SJCRH30 (cell line): ENCODE measurements at regions not wholly inside any gene's neighbourhood (a gene's known extent, or its start where the extent isn't known, plus 50 kb on each side); places are given as distances from the start of the nearest gene placed in this dataset.

ENCODE experiments used
- DNase-seq, 2 experiments: peaks; one replicate each; pipeline ENCODE4 v3.0.0-alpha.2; 2015 to 2020
- H3K27ac ChIP-seq: fragments of 250-450 bp; sonication (Bioruptor Pico); 2 replicates; pipeline ENCODE4 v1.5.1; 2020; ENCODE audit warnings: mild to moderate bottlenecking, moderate library complexity
- H3K27me3 ChIP-seq: fragments of 250-450 bp; sonication (Bioruptor Pico); 2 replicates; pipeline ENCODE4 v1.5.1; 2020; ENCODE audit warnings: mild to moderate bottlenecking, moderate library complexity
- H3K36me3 ChIP-seq: fragments of 250-450 bp; sonication (Bioruptor Pico); 2 replicates; pipeline ENCODE4 v1.5.1; 2020; ENCODE audit warnings: mild to moderate bottlenecking, moderate library complexity
- H3K4me1 ChIP-seq: fragments of 250-450 bp; sonication (Bioruptor Pico); 2 replicates; pipeline ENCODE4 v1.5.1; 2020; ENCODE audit warnings: mild to moderate bottlenecking, moderate library complexity
- H3K4me3 ChIP-seq: fragments of 250-450 bp; sonication (Bioruptor Pico); 2 replicates; pipeline ENCODE4 v1.5.1; 2020; ENCODE audit warnings: mild to moderate bottlenecking, moderate library complexity
- H3K9me3 ChIP-seq: fragments of 250-450 bp; sonication (Bioruptor Pico); replicated peaks from 2 replicates; pipeline ENCODE4 v1.5.1; 2020; ENCODE audit warnings: mild to moderate bottlenecking, moderate library complexity

DNA sequence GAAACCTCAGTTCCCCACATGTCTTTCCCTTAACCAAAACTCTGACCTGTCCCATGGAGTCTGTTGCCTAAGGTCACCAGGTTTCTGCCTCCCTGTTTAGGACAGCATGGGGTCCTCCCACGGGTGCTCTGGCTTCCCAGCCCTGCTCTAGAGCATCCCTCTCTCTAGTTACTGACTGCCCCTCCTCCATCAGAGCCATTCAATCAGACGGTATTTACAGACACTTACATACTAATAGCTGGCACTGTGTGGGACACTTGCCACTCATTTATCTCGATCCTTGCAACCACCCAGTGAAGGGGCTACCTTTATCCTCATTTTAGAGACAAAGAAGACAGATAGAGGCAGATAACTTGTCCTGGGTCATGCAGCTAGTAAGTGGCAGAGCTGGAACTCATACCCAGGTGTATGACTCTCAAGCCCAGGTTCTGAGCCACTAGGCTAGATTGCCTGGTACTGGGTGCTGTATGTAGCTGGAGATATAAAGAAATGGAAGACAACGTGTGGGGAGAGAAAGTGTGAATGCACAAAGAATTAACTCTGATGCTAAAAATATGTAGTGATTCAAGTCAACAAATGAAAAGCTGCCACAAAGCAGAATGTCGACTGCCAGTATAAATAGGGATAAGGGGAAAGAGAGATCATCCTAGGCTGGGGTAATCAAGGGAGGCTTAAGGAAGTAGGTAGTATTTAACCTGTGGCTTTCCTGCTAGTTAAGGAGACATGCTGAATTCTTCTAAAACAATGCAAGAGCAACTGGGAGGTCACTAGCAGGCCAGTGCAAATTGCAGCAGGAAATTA lies 52.5 kb upstream of the PDE8B start:
- Histone ChIP-seq H3K4me1 (no peaks in the 10 kb centered on the region), H3K4me3 (no peak overlapping the region), H3K36me3 (no peaks in the 10 kb centered on the region), H3K27ac (no peak overlapping the region), H3K9me3 (no peaks in the 10 kb centered on the region), H3K27me3 (no peaks in the 10 kb centered on the region)
- no peak for DNase-seq

DNA sequence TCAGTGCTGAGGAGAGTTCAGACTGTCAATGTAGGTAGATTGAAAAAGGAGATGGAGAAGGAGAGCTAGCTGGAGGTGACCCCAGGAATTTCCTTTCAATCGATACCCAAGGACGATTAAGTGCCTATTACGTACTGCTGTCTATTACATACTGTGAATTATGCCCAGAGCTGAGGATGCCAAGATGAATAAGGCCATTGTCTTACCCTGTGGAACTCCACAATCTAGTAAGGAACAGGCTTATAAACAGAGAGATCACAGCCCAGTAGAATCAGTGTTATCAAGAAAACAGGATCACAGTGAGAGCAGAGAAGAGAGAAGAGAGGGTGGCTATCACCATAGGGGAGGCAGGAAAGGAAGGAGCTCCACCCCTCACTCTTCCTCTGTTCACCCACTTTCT lies 54.1 kb upstream of the PDE8B start:
- Histone ChIP-seq H3K4me3 (no peak overlapping the region), H3K4me1 (no peaks in the 10 kb centered on the region), H3K36me3 (no peaks in the 10 kb centered on the region), H3K27me3 (no peaks in the 10 kb centered on the region), H3K9me3 (no peaks in the 10 kb centered on the region), H3K27ac (no peak overlapping the region)
- no peak for DNase-seq

DNA sequence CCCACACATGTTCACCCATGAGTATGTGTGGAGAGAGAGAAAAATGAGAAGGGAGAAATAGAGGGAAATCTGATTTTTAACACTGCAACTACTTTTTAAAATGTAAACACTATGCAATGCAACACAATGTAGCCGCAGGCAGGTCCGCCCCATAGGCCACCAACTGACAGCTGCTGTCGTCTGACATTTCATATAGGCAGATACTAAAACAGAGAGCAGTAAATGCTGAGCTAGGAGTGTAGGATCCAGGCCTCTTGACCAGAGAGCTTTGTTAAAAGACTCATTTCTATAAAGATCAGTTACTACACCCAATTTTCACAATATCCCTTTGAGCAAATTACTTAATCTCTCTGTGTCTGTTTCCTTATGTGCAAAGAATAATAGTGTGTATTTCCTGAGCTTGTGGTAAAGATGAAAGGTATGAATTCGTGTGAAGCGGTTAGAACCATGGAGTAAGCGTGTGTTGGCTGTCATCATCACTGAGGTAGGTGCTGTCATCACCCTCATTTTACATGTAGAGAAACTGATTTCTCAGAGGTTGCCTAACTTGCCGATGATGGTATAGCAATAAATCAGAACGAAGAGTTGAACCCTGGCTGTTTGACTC lies 55.2 kb upstream of the PDE8B start:
- Histone ChIP-seq H3K4me1 (no peaks in the 10 kb centered on the region), H3K4me3 (no peak overlapping the region), H3K36me3 (no peaks in the 10 kb centered on the region), H3K27ac (no peak overlapping the region), H3K9me3 (no peaks in the 10 kb centered on the region), H3K27me3 (no peaks in the 10 kb centered on the region)
- DNase-seq, result peak in 1 of 2 experiments; percentile 11

DNA sequence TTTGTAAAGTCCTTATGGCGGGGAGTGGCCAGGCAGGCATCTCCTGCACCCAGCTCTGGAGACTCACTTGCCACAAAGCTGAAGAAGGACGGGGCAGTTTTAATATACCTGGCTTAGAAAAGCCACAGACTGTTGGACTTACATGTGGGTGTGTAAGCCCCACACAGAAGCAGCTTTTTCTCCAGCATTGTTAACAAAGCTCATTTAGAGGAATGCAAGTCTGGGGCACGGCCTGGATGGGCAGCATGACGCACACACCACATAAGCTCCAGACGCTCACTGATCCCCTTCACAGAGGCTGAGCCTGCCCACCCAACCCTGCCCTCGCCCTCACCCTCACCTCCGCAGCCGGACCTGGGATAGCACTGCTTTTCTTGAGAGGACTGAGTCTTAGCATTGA lies 58.0 kb upstream of the PDE8B start:
- Histone ChIP-seq H3K27ac (no peak overlapping the region), H3K4me3 (no peak overlapping the region), H3K36me3 (no peaks in the 10 kb centered on the region), H3K9me3 (no peaks in the 10 kb centered on the region), H3K4me1 (no peaks in the 10 kb centered on the region), H3K27me3 (no peaks in the 10 kb centered on the region)
- no peak for DNase-seq

DNA sequence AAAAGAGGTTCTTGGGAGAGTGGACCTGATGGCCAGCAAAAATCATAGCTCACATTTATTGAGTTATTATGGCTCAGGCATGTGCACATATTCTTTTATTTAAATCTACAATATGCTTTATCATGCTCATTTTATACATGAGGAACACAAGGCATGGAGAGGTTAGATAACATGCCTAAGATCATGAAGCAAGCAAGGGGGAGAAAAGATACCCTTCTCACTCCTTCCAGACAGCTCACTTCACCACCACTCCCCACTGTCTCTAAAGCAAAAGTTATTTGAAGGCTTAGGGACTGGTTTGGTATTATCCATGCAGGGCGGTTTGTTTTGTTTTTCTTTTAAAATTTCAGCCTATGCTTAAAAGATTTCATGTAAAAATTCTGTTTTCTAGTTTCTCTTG lies 59.0 kb upstream of the PDE8B start:
- DNase-seq, result no peak
- H3K36me3 ChIP-seq, result no peaks in the 10 kb centered on the region

DNA sequence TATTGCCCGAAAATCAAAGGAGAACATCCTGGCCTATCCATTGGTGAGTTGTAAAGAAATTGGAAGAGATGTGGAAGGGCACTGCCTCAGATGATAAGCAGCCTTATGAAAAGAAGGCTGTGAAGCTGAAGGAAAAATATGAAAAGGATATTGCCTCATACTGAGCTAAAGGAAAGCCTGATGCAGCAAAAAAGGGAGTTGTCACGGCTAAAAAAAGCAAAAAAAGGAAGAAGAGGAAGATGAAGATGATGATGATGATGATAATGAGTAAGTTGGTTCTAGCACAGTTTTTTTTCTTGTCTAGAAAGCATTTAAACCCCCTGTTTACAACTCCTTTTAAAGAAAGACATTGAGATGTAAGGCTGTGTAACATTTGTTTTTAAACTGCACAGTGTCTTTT lies 59.8 kb upstream of the ZBED3 start:
- no peaks in the 10 kb centered on the region for H3K27me3 ChIP-seq
- no peaks in the 10 kb centered on the region for H3K36me3 ChIP-seq
- DNase-seq, result no peak
- H3K9me3 ChIP-seq, result no peaks in the 10 kb centered on the region
- no peak overlapping the region for H3K4me3 ChIP-seq
- H3K27ac ChIP-seq, result no peak overlapping the region
- no peaks in the 10 kb centered on the region; the same call in 1 of the 2 replicates for H3K4me1 ChIP-seq

More for the DNA sequence above, 59.0 kb upstream of the PDE8B start:
- no peaks in the 10 kb centered on the region for H3K4me1 ChIP-seq
- H3K9me3 ChIP-seq, result no peaks in the 10 kb centered on the region
- no peak overlapping the region for H3K27ac ChIP-seq
- H3K27me3 ChIP-seq, result no peaks in the 10 kb centered on the region
- H3K4me3 ChIP-seq, result no peak overlapping the region

DNA sequence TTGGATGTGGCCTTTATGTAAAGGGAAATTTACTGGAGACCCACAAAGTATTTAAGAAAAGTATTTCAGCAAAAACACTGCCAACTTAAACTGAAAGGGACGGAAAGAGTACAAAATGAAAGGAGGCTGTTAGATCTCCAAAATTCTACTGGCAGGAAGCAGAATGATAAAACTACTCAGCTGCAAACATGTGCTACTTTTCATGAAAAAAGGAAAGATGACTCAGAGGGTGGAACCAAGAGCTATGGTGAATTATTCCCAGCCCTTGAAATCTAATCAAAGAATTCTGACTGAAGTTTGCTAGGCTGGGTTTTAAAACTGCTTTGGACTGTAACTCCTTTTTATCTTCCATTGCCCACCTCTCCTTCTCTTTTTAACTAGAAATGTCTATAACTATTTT lies 58.6 kb upstream of the ZBED3 start:
- H3K27ac ChIP-seq, result no peak overlapping the region
- H3K4me3 ChIP-seq, result no peak overlapping the region
- no peaks in the 10 kb centered on the region; the same call in 1 of the 2 replicates for H3K4me1 ChIP-seq
- no peaks in the 10 kb centered on the region for H3K36me3 ChIP-seq
- peak in 1 of 2 experiments; percentile 9 for DNase-seq
- H3K9me3 ChIP-seq, result no peaks in the 10 kb centered on the region
- H3K27me3 ChIP-seq, result no peaks in the 10 kb centered on the region

DNA sequence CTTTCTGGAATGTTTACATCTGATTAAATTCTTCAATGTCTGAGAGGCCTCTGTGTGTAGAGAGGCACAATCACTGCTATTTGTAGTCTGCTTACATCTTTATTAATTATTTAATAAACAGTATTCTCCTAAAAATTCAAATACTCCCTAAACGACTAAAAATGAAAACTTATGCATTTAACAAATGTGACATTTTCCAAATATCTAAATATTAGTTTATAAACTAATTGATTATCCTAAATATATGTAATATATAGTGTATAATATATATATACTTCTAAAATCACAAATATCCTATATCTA lies 57.7 kb upstream of the ZBED3 start:
- no peak overlapping the region for H3K4me3 ChIP-seq
- no peaks in the 10 kb centered on the region for H3K27me3 ChIP-seq
- H3K36me3 ChIP-seq, result no peaks in the 10 kb centered on the region
- H3K9me3 ChIP-seq, result no peaks in the 10 kb centered on the region
- DNase-seq, result no peak
- no peaks in the 10 kb centered on the region; the same call in 1 of the 2 replicates for H3K4me1 ChIP-seq
- no peak overlapping the region for H3K27ac ChIP-seq

DNA sequence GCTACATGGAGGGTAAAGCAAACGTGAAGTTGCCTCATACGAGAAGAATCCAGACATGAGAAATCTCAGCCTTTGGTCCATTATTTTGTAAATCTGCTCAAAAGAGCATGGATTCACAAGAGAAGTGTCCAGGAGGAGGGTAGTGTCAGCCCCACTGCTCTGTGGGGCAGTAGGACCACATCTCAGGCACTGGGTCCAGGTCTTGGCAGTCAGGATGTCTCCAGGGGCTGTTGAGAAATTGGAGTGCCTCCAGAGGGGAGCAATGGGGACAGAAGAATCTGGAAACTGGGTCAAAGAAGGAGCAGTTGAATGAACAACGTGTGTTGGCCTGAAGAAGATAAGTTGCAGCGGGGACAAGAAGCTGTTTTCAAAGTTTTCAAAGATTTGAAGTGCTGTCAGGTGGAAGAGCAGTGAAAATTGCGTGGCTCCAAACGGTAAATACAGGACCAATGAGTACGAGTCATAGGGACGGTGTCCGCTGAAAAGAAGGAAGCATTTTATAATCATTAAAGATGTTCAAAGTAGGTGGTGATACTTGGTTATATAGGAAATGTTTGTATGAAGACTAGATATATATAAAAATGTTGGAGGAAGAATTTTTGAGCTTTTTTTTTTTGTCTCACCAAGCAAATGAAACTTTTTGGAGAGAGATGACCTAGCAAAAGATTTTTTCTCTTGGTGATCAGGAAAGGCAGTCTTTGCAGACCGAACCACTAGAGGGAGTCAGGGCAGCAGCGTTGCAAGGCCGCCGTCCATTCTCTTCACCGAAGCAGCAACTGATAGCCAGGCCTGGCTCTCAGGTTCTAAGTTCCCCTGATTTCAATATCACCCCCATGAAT lies 57.1 kb upstream of the ZBED3 start:
- peak; percentile 67 to 82 for DNase-seq
- no peaks in the 10 kb centered on the region for H3K27me3 ChIP-seq

DNA sequence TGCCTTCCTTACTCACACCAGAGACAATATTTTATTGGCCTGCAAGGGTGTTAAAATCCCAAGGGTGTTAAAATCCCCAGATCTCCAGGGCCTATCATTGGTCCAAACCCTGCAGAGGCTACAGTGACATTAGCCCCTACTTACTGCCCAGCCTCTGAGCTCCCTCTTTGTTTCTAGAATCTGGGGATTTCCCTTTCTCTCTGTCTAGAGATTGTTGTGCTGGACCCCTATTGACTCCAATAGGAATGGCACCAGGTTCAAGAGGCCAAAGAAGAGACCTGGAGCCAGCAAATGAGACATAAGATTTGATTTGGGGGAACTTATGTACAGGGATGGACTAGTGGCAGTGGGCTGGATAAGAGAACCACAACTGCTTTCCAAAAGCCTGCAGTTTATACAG lies 53.3 kb upstream of the ZBED3 start:
- no peak for DNase-seq
- no peaks in the 10 kb centered on the region for H3K36me3 ChIP-seq
- H3K27ac ChIP-seq, result no peak overlapping the region
- H3K27me3 ChIP-seq, result no peaks in the 10 kb centered on the region
- no peaks in the 10 kb centered on the region for H3K9me3 ChIP-seq
- no peak overlapping the region for H3K4me3 ChIP-seq
- H3K4me1 ChIP-seq, result no peaks in the 10 kb centered on the region; the same call in 1 of the 2 replicates

More for the DNA sequence above, 57.1 kb upstream of the ZBED3 start:
- no peak overlapping the region for H3K4me3 ChIP-seq
- H3K9me3 ChIP-seq, result no peaks in the 10 kb centered on the region
- no peaks in the 10 kb centered on the region for H3K36me3 ChIP-seq
- H3K27ac ChIP-seq, result no peak overlapping the region
- H3K4me1 ChIP-seq, result no peaks in the 10 kb centered on the region; the same call in 1 of the 2 replicates

DNA sequence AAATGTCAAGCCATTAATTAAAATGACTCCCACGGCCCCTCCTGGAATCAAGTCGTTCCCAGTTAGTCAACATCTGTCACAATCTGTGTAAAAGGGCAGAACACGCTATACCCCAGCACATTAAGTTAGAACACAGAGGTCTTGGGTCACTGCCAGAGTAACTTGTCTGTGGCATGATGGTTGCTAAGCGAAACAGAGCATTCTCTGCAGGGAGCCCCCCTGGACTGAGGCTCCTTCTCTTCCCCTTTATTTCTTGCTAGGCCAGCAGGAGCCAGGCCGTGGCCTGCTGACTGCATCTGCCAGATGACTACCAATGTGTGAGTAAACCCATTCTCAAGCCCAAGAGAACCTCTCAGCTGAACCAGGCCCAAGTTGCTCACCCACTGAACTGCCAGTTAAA lies 51.9 kb upstream of the ZBED3 start:
- Histone ChIP-seq H3K36me3 (no peaks in the 10 kb centered on the region), H3K27ac (no peak overlapping the region), H3K4me1 (no peaks in the 10 kb centered on the region), H3K4me3 (no peak overlapping the region), H3K27me3 (no peaks in the 10 kb centered on the region), H3K9me3 (no peaks in the 10 kb centered on the region)
- no peak for DNase-seq
